Esophagus squamous epithelium (tissue), 4 donors: ENCODE measurements at regions not wholly inside any gene's neighbourhood (a gene's known extent, or its start where the extent isn't known, plus 50 kb on each side); places are given as distances from the start of the nearest gene placed in this dataset.

ENCODE experiments used
- POLR2A ChIP-seq, 4 donors: fragments of 450-650 bp; IDR thresholded peaks; one replicate each; pipeline ENCODE4 v1.6.1; 2017; ENCODE audit warnings: antibody characterized with exemption in 4 of 4, mild to moderate bottlenecking in 4 of 4, moderate library complexity in 3 of 4
- TF ChIP-seq, protein P1 (sequence below), 6 experiments: fragments of 450-650 bp in 4 of 6; fragments of 200-600 bp in 2 of 6; sonication (generic) in 2 of 6; IDR thresholded peaks; one replicate each; pipeline ENCODE4 v1.5.1; 2016 to 2019; ENCODE audit warnings: antibody characterized with exemption in 6 of 6, mild to moderate bottlenecking in 4 of 6, moderate library complexity in 4 of 6

DNA sequence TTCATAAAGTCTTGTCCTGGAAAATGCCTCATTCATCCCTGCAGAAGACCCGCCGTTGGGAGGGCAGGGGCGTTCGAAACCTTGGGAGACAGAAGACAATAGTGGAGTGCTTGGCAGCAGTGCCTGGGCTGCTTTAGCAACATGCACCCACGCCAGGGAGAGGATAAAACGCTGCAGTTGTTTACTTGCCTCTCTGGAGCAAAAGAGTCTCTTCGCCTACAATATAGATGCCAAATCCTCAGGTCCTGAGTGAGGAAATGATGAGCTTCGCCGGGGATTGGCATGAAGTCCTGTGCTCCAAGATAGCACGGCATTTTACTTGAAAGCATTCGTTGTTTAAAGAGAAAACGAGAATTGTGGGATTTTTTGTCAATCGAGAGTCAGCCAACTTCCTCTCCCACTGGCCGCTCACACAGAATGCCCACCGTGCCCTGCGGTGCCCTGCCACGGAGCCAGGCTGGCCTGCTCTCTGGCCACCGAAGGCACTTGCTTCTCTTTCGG is 152.5 kb upstream of the POU3F3 start:
- TF ChIP-seq, protein P1, sequence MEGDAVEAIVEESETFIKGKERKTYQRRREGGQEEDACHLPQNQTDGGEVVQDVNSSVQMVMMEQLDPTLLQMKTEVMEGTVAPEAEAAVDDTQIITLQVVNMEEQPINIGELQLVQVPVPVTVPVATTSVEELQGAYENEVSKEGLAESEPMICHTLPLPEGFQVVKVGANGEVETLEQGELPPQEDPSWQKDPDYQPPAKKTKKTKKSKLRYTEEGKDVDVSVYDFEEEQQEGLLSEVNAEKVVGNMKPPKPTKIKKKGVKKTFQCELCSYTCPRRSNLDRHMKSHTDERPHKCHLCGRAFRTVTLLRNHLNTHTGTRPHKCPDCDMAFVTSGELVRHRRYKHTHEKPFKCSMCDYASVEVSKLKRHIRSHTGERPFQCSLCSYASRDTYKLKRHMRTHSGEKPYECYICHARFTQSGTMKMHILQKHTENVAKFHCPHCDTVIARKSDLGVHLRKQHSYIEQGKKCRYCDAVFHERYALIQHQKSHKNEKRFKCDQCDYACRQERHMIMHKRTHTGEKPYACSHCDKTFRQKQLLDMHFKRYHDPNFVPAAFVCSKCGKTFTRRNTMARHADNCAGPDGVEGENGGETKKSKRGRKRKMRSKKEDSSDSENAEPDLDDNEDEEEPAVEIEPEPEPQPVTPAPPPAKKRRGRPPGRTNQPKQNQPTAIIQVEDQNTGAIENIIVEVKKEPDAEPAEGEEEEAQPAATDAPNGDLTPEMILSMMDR (IDR thresholded peaks at IDR 0.05) = no peak
- TF ChIP-seq POLR2A (IDR thresholded peaks at IDR 0.05) = no peak
